A549 (cell line): ENCODE measurements at regions not wholly inside any gene's neighbourhood (a gene's known extent, or its start where the extent isn't known, plus 50 kb on each side); places are given as distances from the start of the nearest gene placed in this dataset.

Source experiments
- BHLHE40 ChIP-seq: IDR thresholded peaks from 2 replicates; pipeline ENCODE4 v1.6.1; 2012; ENCODE audit warnings: low read depth, low read length, inconsistent platforms
- HDAC2 ChIP-seq: fragments of 200-600 bp; sonication (generic); IDR thresholded peaks from 2 replicates; pipeline ENCODE4 v1.6.1; 2016
- JUN ChIP-seq, 2 experiments: fragments of >200 bp; sonication (Bioruptor Twin); formaldehyde crosslinking; IDR thresholded peaks; 2 replicates in 1 of 2; 3 replicates in 1 of 2; pipeline ENCODE4 v1.6.1; 2016 to 2017
- MYC ChIP-seq: IDR thresholded peaks from 2 replicates; pipeline ENCODE4 v1.6.1; 2012; ENCODE audit warnings: mild to moderate bottlenecking, inconsistent platforms, low read length, improper control_type of control experiment, borderline replicate concordance
- POLR2A ChIP-seq: IDR thresholded peaks from 2 replicates; pipeline ENCODE4 v1.6.1; 2012; ENCODE audit warnings: mild to moderate bottlenecking, low read length
- RAD21 ChIP-seq, 2 experiments: fragments of >200 bp in 1 of 2; sonication (Bioruptor Twin) in 1 of 2; formaldehyde crosslinking in 1 of 2; IDR thresholded peaks in 1 of 2; conservative IDR thresholded peaks in 1 of 2; 2 replicates in 1 of 2; 3 replicates in 1 of 2; pipeline ENCODE4 v1.6.1; 2012 to 2018; ENCODE audit warnings: inconsistent platforms in 1 of 2
- RFX5 ChIP-seq: fragments of 450-650 bp; IDR thresholded peaks from 2 replicates; pipeline ENCODE4 v1.7.1; 2014; ENCODE audit warnings: antibody characterized with exemption, mild to moderate bottlenecking, moderate library complexity
- TF ChIP-seq, protein P1 (sequence below): fragments of >200 bp; sonication (Bioruptor Twin); formaldehyde crosslinking; IDR thresholded peaks from 3 replicates; pipeline ENCODE4 v1.5.1; 2016
- TF ChIP-seq, protein P2 (sequence below): fragments of 450-650 bp; IDR thresholded peaks from 2 replicates; pipeline ENCODE4 v1.6.1; 2014; ENCODE audit warnings: antibody characterized with exemption

GRCh38 chr3:13217736-13218540, 144.7 kb upstream of the IQSEC1 start:
- TF ChIP-seq, protein P1, sequence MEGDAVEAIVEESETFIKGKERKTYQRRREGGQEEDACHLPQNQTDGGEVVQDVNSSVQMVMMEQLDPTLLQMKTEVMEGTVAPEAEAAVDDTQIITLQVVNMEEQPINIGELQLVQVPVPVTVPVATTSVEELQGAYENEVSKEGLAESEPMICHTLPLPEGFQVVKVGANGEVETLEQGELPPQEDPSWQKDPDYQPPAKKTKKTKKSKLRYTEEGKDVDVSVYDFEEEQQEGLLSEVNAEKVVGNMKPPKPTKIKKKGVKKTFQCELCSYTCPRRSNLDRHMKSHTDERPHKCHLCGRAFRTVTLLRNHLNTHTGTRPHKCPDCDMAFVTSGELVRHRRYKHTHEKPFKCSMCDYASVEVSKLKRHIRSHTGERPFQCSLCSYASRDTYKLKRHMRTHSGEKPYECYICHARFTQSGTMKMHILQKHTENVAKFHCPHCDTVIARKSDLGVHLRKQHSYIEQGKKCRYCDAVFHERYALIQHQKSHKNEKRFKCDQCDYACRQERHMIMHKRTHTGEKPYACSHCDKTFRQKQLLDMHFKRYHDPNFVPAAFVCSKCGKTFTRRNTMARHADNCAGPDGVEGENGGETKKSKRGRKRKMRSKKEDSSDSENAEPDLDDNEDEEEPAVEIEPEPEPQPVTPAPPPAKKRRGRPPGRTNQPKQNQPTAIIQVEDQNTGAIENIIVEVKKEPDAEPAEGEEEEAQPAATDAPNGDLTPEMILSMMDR: no peak
- TF ChIP-seq RAD21 (conservative IDR thresholded peaks at IDR 0.05 in 1 of 2, IDR thresholded peaks at IDR 0.05 in 1 of 2) (no peak), POLR2A (no peak), BHLHE40 (no peak), RFX5 (no peak), HDAC2 (no peak), MYC (no peak), JUN (IDR thresholded peaks at IDR 0.05) (no peak)
- TF ChIP-seq, protein P2, sequence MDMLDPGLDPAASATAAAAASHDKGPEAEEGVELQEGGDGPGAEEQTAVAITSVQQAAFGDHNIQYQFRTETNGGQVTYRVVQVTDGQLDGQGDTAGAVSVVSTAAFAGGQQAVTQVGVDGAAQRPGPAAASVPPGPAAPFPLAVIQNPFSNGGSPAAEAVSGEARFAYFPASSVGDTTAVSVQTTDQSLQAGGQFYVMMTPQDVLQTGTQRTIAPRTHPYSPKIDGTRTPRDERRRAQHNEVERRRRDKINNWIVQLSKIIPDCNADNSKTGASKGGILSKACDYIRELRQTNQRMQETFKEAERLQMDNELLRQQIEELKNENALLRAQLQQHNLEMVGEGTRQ: no peak
